GM23338 (cell line): ENCODE measurements at regions not wholly inside any gene's neighbourhood (a gene's known extent, or its start where the extent isn't known, plus 50 kb on each side); places are given as distances from the start of the nearest gene placed in this dataset.

ENCODE experiments used
- CREB1 ChIP-seq: fragments of 250-450 bp; sonication (Bioruptor Pico); IDR thresholded peaks from 2 replicates; pipeline ENCODE4 v1.5.0; 2020; ENCODE audit warnings: low read depth, mild to moderate bottlenecking, moderate library complexity
- EZH2 ChIP-seq: fragments of 200-600 bp; sonication (generic); IDR thresholded peaks from one replicate; pipeline ENCODE4 v1.8.0; 2017; ENCODE audit warnings: antibody characterized with exemption, mild to moderate bottlenecking, low read depth; ENCODE audit not compliant: unreplicated experiment
- EZH2phosphoT487 ChIP-seq: fragments of 200-600 bp; sonication (generic); IDR thresholded peaks from one replicate; pipeline ENCODE4 v1.8.1; 2018; ENCODE audit warnings: antibody characterized with exemption; ENCODE audit not compliant: unreplicated experiment
- JUNB ChIP-seq: IDR thresholded peaks from one replicate; pipeline ENCODE4 v1.6.1; 2016; ENCODE audit warnings: antibody characterized with exemption; ENCODE audit not compliant: unreplicated experiment
- NANOG ChIP-seq: IDR thresholded peaks from 2 replicates; pipeline ENCODE4 v1.6.1; 2016; ENCODE audit warnings: antibody characterized with exemption, borderline replicate concordance
- POLR2AphosphoS5 ChIP-seq: IDR thresholded peaks from 2 replicates; pipeline ENCODE4 v1.6.1; 2016; ENCODE audit warnings: antibody characterized with exemption, low read depth
- TF ChIP-seq, protein P1 (sequence below), 2 experiments: fragments of 200-600 bp in 1 of 2; sonication (generic) in 1 of 2; conservative IDR thresholded peaks; 2 replicates each; pipeline versions ENCODE4 v1.5.1 to v1.6.1; 2016 to 2017; ENCODE audit warnings: antibody characterized with exemption in 2 of 2, low read depth in 2 of 2, mild to moderate bottlenecking in 2 of 2, moderate library complexity in 1 of 2
- TF ChIP-seq, protein P2 (sequence below): IDR thresholded peaks from 2 replicates; pipeline ENCODE4 v1.6.1; 2016; ENCODE audit warnings: antibody characterized with exemption
- TF ChIP-seq, protein P3 (sequence below): IDR thresholded peaks from one replicate; pipeline ENCODE4 v1.6.1; 2018; ENCODE audit warnings: antibody characterized with exemption; ENCODE audit not compliant: unreplicated experiment

DNA sequence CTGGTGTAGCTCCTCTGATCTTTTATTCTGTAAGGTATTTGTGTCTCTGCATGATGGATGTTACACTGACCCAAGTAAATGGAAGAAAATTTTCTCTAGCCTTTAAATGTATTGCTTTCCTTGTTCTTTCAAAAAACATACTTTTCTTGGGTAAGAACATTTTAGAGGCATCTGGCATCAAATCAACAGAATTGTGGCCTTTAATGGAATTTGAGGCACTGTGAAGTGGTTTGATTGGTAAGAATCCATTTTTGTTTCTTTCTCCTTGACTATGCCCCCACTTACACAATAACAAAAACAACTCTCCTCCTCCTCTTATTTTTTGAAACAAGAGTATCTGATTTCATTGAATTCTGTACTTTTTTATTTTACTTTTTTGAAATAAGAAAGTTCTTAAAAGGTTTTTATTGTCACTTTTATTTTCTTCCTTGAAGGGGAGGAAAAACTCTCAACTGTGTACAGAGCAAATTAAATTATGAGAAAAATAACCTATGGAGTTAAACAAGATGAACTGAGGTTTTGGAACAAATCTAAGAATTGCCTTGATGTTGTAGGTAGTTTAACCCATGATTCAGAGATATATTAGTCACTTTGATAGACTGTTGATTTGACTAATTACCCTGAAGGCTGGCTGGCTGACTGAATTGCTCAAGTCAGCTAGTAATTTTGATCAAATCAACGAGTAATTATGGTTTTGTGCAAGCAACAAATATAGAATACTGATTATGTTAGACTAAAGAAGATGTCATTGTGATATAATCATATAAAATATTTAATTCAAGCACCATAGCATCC is 146.4 kb downstream of the FHIP1A start:
- TF ChIP-seq EZH2 (no peak), JUNB (no peak), EZH2phosphoT487 (no peak), POLR2AphosphoS5 (no peak), NANOG (no peak), CREB1 (CRISPR knock-in tag) (no peak)
- TF ChIP-seq, protein P1, sequence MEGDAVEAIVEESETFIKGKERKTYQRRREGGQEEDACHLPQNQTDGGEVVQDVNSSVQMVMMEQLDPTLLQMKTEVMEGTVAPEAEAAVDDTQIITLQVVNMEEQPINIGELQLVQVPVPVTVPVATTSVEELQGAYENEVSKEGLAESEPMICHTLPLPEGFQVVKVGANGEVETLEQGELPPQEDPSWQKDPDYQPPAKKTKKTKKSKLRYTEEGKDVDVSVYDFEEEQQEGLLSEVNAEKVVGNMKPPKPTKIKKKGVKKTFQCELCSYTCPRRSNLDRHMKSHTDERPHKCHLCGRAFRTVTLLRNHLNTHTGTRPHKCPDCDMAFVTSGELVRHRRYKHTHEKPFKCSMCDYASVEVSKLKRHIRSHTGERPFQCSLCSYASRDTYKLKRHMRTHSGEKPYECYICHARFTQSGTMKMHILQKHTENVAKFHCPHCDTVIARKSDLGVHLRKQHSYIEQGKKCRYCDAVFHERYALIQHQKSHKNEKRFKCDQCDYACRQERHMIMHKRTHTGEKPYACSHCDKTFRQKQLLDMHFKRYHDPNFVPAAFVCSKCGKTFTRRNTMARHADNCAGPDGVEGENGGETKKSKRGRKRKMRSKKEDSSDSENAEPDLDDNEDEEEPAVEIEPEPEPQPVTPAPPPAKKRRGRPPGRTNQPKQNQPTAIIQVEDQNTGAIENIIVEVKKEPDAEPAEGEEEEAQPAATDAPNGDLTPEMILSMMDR (conservative IDR thresholded peaks at IDR 0.05; ENCODE audit: low read depth in 2 of 2): no peak
- TF ChIP-seq, protein P2, sequence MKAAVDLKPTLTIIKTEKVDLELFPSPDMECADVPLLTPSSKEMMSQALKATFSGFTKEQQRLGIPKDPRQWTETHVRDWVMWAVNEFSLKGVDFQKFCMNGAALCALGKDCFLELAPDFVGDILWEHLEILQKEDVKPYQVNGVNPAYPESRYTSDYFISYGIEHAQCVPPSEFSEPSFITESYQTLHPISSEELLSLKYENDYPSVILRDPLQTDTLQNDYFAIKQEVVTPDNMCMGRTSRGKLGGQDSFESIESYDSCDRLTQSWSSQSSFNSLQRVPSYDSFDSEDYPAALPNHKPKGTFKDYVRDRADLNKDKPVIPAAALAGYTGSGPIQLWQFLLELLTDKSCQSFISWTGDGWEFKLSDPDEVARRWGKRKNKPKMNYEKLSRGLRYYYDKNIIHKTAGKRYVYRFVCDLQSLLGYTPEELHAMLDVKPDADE: no peak
- TF ChIP-seq, protein P3, sequence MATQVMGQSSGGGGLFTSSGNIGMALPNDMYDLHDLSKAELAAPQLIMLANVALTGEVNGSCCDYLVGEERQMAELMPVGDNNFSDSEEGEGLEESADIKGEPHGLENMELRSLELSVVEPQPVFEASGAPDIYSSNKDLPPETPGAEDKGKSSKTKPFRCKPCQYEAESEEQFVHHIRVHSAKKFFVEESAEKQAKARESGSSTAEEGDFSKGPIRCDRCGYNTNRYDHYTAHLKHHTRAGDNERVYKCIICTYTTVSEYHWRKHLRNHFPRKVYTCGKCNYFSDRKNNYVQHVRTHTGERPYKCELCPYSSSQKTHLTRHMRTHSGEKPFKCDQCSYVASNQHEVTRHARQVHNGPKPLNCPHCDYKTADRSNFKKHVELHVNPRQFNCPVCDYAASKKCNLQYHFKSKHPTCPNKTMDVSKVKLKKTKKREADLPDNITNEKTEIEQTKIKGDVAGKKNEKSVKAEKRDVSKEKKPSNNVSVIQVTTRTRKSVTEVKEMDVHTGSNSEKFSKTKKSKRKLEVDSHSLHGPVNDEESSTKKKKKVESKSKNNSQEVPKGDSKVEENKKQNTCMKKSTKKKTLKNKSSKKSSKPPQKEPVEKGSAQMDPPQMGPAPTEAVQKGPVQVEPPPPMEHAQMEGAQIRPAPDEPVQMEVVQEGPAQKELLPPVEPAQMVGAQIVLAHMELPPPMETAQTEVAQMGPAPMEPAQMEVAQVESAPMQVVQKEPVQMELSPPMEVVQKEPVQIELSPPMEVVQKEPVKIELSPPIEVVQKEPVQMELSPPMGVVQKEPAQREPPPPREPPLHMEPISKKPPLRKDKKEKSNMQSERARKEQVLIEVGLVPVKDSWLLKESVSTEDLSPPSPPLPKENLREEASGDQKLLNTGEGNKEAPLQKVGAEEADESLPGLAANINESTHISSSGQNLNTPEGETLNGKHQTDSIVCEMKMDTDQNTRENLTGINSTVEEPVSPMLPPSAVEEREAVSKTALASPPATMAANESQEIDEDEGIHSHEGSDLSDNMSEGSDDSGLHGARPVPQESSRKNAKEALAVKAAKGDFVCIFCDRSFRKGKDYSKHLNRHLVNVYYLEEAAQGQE: no peak
